BJ (cell line): ENCODE measurements at regions not wholly inside any gene's neighbourhood (a gene's known extent, or its start where the extent isn't known, plus 50 kb on each side); places are given as distances from the start of the nearest gene placed in this dataset.

ENCODE experiments used
- CTCF ChIA-PET: fragments of 350-600 bp; formaldehyde crosslinking; extraction: SDS; loops from one replicate; lab custom pipeline; 2021; ENCODE audit warnings: antibody characterized with exemption, inconsistent platforms; lab: Yijun Ruan, JAX
- POLR2A ChIA-PET: fragments of 300-600 bp; sonication (Branson Sonifier 250); formaldehyde crosslinking; extraction: SDS; loops from one replicate; lab custom pipeline; 2021; ENCODE audit warnings: antibody characterized with exemption; lab: Charles Lee
- DNase-seq: peaks from one replicate; pipeline ENCODE4 v3.0.0-alpha.2; 2011; ENCODE audit warnings: low read depth
- H3K27me3 ChIP-seq: 2 replicates; pipeline ENCODE4 v1.6.0; 2011; ENCODE audit warnings: low read length; ENCODE audit not compliant: control insufficient read depth, insufficient read depth
- H3K36me3 ChIP-seq: 2 replicates; pipeline ENCODE4 v1.5.1; 2011; ENCODE audit warnings: low read length; ENCODE audit not compliant: control insufficient read depth, insufficient read depth
- H3K4me3 ChIP-seq: 2 replicates; pipeline ENCODE4 v1.5.1; 2011; ENCODE audit warnings: low read depth, mild to moderate bottlenecking, control low read depth, low read length
- TF ChIP-seq, protein P1 (sequence below): IDR thresholded peaks from 2 replicates; pipeline ENCODE4 v1.5.1; 2011; ENCODE audit warnings: low read depth, mild to moderate bottlenecking, control low read depth, inconsistent platforms, low read length, moderate library complexity; ENCODE audit not compliant: insufficient read depth

DNA sequence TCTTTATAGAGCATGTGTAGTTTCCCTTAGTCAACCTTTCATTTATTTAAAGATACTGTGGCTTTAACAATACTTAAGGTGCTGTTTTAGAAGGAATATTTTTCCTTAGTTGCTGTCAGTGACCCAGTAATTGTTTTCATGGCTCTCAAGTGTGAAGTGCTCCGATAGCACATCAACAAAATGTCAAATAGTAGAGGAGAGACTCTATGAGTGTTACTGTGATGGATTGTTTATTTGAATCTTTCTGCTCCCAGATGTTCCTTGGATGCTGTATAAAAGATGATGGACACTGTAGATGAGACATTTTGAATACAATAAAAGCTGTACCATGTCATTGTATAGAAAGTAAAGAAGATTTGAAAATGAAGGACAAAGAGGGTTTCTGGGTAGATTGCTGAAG lies 1185.7 kb upstream of the C9orf72 start:
- no peak for DNase-seq
- H3K36me3 ChIP-seq, result no peaks in the 10 kb centered on the region
- no peaks in the 10 kb centered on the region for H3K27me3 ChIP-seq
- no peak overlapping the region for H3K4me3 ChIP-seq
- POLR2A ChIA-PET, result no interaction called here
- TF ChIP-seq, protein P1, sequence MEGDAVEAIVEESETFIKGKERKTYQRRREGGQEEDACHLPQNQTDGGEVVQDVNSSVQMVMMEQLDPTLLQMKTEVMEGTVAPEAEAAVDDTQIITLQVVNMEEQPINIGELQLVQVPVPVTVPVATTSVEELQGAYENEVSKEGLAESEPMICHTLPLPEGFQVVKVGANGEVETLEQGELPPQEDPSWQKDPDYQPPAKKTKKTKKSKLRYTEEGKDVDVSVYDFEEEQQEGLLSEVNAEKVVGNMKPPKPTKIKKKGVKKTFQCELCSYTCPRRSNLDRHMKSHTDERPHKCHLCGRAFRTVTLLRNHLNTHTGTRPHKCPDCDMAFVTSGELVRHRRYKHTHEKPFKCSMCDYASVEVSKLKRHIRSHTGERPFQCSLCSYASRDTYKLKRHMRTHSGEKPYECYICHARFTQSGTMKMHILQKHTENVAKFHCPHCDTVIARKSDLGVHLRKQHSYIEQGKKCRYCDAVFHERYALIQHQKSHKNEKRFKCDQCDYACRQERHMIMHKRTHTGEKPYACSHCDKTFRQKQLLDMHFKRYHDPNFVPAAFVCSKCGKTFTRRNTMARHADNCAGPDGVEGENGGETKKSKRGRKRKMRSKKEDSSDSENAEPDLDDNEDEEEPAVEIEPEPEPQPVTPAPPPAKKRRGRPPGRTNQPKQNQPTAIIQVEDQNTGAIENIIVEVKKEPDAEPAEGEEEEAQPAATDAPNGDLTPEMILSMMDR, result no peak
- CTCF ChIA-PET, result no interaction called here

DNA sequence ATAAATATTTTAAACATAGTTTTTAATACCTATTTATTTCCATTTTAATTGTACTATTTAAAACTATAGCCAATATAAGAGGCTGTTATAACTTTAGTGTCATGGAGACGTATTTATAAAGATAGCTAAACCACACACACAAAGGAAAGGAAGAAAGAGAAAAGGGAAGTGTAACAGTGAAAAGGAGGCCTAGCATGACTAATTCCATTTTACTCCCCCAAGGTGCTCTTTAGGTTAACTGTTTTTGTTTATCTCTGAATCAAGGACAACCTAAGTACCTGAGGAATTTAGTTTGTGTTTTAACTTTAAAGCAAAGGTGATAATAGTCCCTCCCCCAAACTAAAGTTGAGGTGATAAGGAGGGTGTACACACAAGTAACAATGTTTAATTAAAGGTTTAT lies 1188.9 kb upstream of the C9orf72 start:
- H3K27me3 ChIP-seq, result no peaks in the 10 kb centered on the region
- ChIA-PET CTCF (no interaction called here), POLR2A (no interaction called here)
- TF ChIP-seq, protein P1, result no peak
- H3K36me3 ChIP-seq, result no peaks in the 10 kb centered on the region
- no peak overlapping the region for H3K4me3 ChIP-seq
- no peak for DNase-seq

DNA sequence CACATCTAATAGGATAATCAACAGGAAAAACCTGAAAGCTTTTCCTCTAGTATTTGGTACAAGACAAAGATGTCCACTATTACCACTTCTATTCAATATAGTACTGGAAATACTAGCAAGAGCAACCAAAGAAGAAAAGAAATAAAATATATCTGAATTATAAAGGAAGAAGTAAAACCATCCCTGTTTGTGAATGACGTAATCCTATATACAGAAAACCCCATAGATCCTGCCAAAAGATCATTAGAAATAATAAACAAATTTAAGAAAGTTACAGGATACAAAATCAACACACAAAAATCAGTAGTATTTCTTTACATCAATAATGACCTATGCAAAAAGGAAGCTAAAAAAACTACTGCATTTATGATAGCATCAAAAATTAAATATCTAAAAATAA lies 1191.3 kb upstream of the C9orf72 start:
- H3K27me3 ChIP-seq, result no peaks in the 10 kb centered on the region
- ChIA-PET POLR2A (no interaction called here), CTCF (no interaction called here)
- H3K4me3 ChIP-seq, result no peak overlapping the region
- TF ChIP-seq, protein P1, result no peak
- no peak for DNase-seq
- H3K36me3 ChIP-seq, result no peaks in the 10 kb centered on the region

GRCh38 chr9:28770226-28770625 lies 1196.9 kb upstream of the C9orf72 start:
- ChIA-PET POLR2A (no interaction called here), CTCF (no interaction called here)
- H3K27me3 ChIP-seq, result no peaks in the 10 kb centered on the region
- TF ChIP-seq, protein P1, result no peak
- H3K4me3 ChIP-seq, result no peak overlapping the region
- no peaks in the 10 kb centered on the region for H3K36me3 ChIP-seq
- no peak for DNase-seq

DNA sequence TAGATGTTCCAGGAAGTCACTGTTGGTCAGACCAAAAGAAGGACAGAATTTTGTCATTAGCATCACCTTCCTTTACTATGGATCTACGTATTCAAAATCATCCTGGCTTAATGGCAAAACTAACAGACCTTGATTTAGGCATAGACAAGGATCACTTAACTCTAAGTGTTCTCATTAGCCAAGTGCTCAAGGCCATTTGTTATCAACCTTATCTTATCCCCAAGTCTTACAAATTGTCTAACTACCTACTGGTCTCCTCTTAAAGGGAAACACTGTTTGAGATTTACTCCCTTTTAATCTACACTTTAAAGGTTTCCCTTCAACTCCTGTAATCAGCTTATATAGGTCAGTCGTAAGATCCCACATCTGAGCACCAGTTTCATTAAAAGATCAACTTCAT lies 1197.5 kb upstream of the C9orf72 start:
- DNase-seq, result no peak
- ChIA-PET POLR2A (no interaction called here), CTCF (no interaction called here)
- TF ChIP-seq, protein P1, result no peak
- H3K4me3 ChIP-seq, result no peak overlapping the region
- H3K36me3 ChIP-seq, result no peaks in the 10 kb centered on the region
- no peaks in the 10 kb centered on the region for H3K27me3 ChIP-seq
